ENCODE measurements at regions not wholly inside any gene's neighbourhood (a gene's known extent, or its start where the extent isn't known, plus 50 kb on each side); places are given as distances from the start of the nearest gene placed in this dataset.

DNA sequence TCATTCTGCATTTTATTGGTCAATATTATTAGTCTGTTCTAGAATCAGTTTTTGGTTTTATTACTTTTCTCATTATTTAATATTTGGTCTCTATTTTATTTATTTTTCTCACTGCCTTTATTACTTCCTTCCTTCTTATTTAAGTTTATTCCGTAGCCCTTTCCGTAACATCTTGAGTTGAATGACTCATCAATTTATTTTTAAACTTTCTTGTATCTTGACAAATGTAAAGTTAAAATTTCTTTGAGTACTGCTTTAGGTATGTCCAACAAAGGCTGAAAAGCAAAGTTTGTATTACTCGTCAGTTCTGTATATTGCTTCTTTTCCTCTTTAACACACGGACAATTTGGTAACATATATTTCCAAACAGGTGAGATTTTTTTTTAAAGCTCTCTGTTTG is 192.0 kb downstream of the CD109 start:
- Mint-ChIP-seq H3K9me3 (ENCODE audit: low read depth) (no peaks in the 10 kb centered on the region), H3K27ac (ENCODE audit: unreplicated experiment) (no peak overlapping the region), H3K4me1 (ENCODE audit: low read depth) (no peaks in the 10 kb centered on the region), H3K27me3 (ENCODE audit: low read depth) (no peaks in the 10 kb centered on the region), H3K36me3 (ENCODE audit: low read depth) (no peaks in the 10 kb centered on the region), H3K4me3 (ENCODE audit: unreplicated experiment) (no peak overlapping the region)
- TF ChIP-seq, protein P1, sequence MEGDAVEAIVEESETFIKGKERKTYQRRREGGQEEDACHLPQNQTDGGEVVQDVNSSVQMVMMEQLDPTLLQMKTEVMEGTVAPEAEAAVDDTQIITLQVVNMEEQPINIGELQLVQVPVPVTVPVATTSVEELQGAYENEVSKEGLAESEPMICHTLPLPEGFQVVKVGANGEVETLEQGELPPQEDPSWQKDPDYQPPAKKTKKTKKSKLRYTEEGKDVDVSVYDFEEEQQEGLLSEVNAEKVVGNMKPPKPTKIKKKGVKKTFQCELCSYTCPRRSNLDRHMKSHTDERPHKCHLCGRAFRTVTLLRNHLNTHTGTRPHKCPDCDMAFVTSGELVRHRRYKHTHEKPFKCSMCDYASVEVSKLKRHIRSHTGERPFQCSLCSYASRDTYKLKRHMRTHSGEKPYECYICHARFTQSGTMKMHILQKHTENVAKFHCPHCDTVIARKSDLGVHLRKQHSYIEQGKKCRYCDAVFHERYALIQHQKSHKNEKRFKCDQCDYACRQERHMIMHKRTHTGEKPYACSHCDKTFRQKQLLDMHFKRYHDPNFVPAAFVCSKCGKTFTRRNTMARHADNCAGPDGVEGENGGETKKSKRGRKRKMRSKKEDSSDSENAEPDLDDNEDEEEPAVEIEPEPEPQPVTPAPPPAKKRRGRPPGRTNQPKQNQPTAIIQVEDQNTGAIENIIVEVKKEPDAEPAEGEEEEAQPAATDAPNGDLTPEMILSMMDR (IDR thresholded peaks at IDR 0.05) = no peak
- DNase-seq (ENCODE audit: low spot score) = no peak

DNA sequence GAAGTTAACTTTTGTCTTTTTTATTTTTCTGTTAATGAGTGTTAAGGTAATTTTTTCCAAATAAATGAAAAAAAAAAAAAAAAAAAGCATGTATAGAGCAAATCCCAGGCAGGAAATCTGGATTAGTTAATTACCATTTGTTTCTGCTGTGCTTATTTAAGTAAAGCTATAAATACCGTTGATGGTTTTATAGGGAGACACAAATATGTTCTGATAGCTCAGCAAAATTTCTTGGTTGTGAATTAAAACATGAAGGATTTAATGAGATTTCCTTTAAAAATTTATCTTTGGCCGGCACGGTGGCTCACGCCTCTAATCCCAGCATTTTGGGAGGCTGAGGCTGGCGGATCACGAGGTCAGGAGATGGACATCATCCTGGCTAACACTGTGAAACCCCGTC is 189.4 kb downstream of the CD109 start:
- Mint-ChIP-seq H3K36me3 (ENCODE audit: low read depth) (no peaks in the 10 kb centered on the region), H3K9me3 (ENCODE audit: low read depth) (no peaks in the 10 kb centered on the region), H3K4me3 (ENCODE audit: unreplicated experiment) (no peak overlapping the region), H3K4me1 (ENCODE audit: low read depth) (no peaks in the 10 kb centered on the region), H3K27ac (ENCODE audit: unreplicated experiment) (no peak overlapping the region), H3K27me3 (ENCODE audit: low read depth) (no peaks in the 10 kb centered on the region)
- TF ChIP-seq, protein P1 (IDR thresholded peaks at IDR 0.05) = no peak
- DNase-seq (ENCODE audit: low spot score) = no peak

DNA sequence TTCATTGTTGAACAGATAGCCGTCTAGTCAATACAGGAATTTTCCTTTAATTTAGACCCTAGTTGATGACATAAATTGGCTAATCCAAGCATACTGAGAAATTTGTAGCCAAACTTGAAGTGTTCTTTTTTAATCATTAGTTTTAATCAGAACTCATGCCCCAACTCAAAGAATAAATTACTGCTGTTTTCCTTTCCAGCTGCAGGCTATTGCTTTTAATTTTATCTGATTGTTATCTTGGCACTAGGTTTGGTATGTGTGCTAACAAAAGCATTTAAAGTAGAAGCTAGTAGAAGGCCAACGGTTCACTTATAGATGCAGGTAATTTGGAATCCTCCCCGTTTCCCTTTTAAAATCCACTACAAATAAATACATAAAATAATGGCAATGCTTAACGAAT is 188.5 kb downstream of the CD109 start:
- no peak overlapping the region for H3K4me3 Mint-ChIP-seq (ENCODE audit: unreplicated experiment)
- TF ChIP-seq, protein P1 (IDR thresholded peaks at IDR 0.05) = no peak
- no peaks in the 10 kb centered on the region for H3K27me3 Mint-ChIP-seq (ENCODE audit: low read depth)
- DNase-seq (ENCODE audit: low spot score) = no peak
- H3K9me3 Mint-ChIP-seq (ENCODE audit: low read depth) = no peaks in the 10 kb centered on the region
- no peaks in the 10 kb centered on the region for H3K36me3 Mint-ChIP-seq (ENCODE audit: low read depth)
- no peaks in the 10 kb centered on the region for H3K4me1 Mint-ChIP-seq (ENCODE audit: low read depth)
- no peak overlapping the region for H3K27ac Mint-ChIP-seq (ENCODE audit: unreplicated experiment)

DNA sequence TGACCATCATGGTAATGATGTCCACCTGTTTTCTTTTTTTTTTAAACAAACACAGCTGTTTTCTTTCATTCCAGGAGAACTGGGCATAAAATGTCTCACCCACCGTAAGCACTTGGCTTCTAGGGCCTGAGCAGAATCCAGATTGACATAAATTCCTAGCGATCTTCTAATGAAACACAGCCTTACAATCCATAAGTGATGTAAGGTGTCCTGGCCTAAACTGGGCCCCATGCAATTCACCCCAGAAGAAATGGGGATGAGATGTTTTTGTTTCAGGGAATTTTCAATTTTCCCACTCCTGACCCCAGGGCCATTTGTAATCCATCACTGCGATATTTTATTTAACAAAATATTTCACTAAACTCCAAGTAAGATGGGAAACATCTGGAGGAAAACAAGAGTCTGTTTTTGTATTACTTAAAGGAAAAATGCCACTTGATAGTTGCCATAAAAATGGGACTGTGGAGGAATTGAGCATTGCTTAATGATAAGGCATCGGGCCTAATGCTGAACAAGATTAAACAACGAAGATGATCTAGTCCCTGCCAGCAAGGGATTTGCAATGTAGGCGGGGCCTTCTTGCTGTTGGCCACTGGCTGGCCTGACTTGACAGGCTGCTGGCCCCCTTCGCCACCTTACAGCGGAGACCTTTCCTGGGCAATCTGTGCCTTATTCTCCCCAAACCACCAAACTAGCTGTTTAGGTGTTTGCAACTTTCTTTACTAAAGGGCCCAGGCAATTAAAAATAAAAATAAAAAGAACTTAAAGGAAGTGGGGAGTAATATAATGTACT is 183.7 kb downstream of the CD109 start:
- H3K9me3 Mint-ChIP-seq (ENCODE audit: low read depth) = peaks cover under 1% of the 10 kb centered on the region
- TF ChIP-seq, protein P1 (IDR thresholded peaks at IDR 0.05) = no peak
- no peaks in the 10 kb centered on the region for H3K27me3 Mint-ChIP-seq (ENCODE audit: low read depth)
- H3K36me3 Mint-ChIP-seq (ENCODE audit: low read depth) = no peaks in the 10 kb centered on the region
- H3K4me1 Mint-ChIP-seq (ENCODE audit: low read depth) = no peaks in the 10 kb centered on the region
- no peak overlapping the region for H3K27ac Mint-ChIP-seq (ENCODE audit: unreplicated experiment)
- DNase-seq (ENCODE audit: low spot score) = no peak
- no peak overlapping the region for H3K4me3 Mint-ChIP-seq (ENCODE audit: unreplicated experiment)

DNA sequence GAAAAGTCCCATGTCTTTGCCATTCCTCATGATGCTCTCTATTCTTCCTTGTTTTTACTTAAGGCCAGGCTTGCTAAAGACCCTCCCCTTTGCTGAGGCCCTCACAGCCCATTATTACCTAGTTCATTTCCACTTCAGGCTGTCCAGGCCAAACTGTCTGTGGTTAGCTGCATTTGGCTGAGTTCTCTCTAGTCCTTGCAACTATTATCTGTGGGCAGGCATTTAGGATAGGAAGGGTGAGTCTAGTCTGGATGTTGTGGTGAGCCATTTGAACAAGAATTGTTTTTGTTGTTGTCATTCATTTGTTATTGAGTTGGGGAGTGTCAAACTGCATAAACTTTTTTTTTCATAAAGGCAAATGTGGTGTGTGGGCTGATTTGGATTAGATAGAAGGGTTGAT is 182.4 kb downstream of the CD109 start:
- Mint-ChIP-seq H3K27ac (ENCODE audit: unreplicated experiment) (no peak overlapping the region), H3K4me1 (ENCODE audit: low read depth) (no peaks in the 10 kb centered on the region), H3K27me3 (ENCODE audit: low read depth) (no peaks in the 10 kb centered on the region), H3K4me3 (ENCODE audit: unreplicated experiment) (no peak overlapping the region), H3K9me3 (ENCODE audit: low read depth) (peaks cover 2% of the 10 kb centered on the region), H3K36me3 (ENCODE audit: low read depth) (no peaks in the 10 kb centered on the region)
- TF ChIP-seq, protein P1 (IDR thresholded peaks at IDR 0.05) = no peak
- no peak for DNase-seq (ENCODE audit: low spot score)

Data from chondrocyte (in vitro differentiated cells).